SK-N-DZ (cell line): ENCODE measurements at regions not wholly inside any gene's neighbourhood (a gene's known extent, or its start where the extent isn't known, plus 50 kb on each side); places are given as distances from the start of the nearest gene placed in this dataset.

Experiments
- DNase-seq: peaks from one replicate; pipeline ENCODE4 v3.0.0-alpha.2; 2015; ENCODE audit warnings: low spot score
- small RNA-seq, 2 experiments: library from RNA; depleted of rRNA; stranded (forward); fragments of <200 nt; gene quantifications; one replicate each; pipeline ENCODE3, GENCODE V24; 2014

- DNase-seq, result no peak
These were observed 96.8 kb upstream of the NLGN4X start for GRCh38 chrX:6325437-6325836.

- DNase-seq, result no peak
These were observed 84.7 kb upstream of the NLGN4X start for GRCh38 chrX:6313356-6313755.

- DNase-seq, result no peak
These were observed 82.9 kb upstream of the NLGN4X start for GRCh38 chrX:6311540-6311939.

GRCh38 chrX:6307156-6307555, 78.5 kb upstream of the NLGN4X start:
- no peak for DNase-seq

GRCh38 chrX:6299724-6300123, 71.1 kb upstream of the NLGN4X start:
- DNase-seq, result no peak

- DNase-seq, result no peak
These were observed 65.0 kb upstream of the NLGN4X start for GRCh38 chrX:6293716-6294115.

- DNase-seq, result peak; percentile 56
These were observed 63.9 kb upstream of the NLGN4X start for GRCh38 chrX:6292599-6292998.

GRCh38 chrX:6291444-6291843, 62.8 kb upstream of the NLGN4X start:
- peak; percentile 86 for DNase-seq

GRCh38 chrX:6283826-6284225, 55.2 kb upstream of the NLGN4X start:
- DNase-seq, result no peak

- no peak for DNase-seq
These were observed 50.7 kb upstream of the NLGN4X start for GRCh38 chrX:6279277-6279909.

Small RNA genes lying in the stretch of these regions (small RNA-seq; reads per million reads assigned to genes)
- 0 reads per million in 2 experiments for gene MIR4770
